Sigmoid colon (tissue), 3 donors: ENCODE measurements at regions not wholly inside any gene's neighbourhood (a gene's known extent, or its start where the extent isn't known, plus 50 kb on each side); places are given as distances from the start of the nearest gene placed in this dataset.
"Not testable (repeated sequence)": the region's sequence is repeated elsewhere in the genome, so short reads cannot be mapped to it uniquely, and the experiment has no call there.

Experiments used
- POLR2A ChIP-seq, 2 donors: fragments of 450-650 bp; IDR thresholded peaks; one replicate each; pipeline ENCODE4 v1.6.1; 2016; ENCODE audit warnings: antibody characterized with exemption in 2 of 2, mild to moderate bottlenecking in 2 of 2, moderate library complexity in 2 of 2
- TF ChIP-seq, protein P1 (sequence below), 4 experiments: fragments of 450-650 bp in 3 of 4; fragments of 200-600 bp in 1 of 4; IDR thresholded peaks; one replicate each; pipeline ENCODE4 v1.5.1; 2016 to 2019; ENCODE audit warnings: antibody characterized with exemption in 4 of 4, mild to moderate bottlenecking in 3 of 4, moderate library complexity in 2 of 4

DNA sequence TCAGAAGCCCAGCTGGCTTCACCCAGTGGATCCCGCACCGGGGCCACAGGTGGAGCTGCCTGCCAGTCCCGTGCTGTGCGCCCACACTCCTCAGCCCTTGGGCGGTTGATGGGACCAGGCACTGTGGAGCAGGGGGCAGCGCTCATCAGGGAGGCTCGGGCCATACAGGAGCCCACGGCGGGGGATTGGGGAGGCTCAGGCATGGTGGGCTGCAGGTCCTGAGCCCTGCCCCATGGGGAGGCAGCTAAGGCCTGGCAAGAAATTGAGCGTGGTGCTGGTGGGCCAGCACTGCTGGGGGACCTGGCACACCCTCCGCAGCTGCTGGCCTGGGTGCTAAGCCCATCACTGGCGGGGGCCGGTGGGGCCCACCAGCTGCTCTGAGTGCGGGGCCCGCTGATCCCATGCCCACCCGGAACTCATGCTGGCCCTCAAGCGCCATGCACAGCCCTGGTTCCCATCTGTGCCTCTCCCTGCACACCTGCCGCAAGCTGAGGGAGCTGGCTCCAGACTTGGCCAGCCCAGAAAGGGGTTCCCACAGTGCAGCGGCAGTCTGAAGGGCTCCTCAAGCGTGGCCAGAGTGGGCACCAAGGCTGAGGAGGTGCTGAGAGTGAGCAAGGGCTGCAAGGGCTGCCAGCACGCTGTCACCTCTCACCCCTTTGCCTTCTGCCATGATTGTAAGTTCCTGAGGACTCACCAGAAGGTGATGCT, 705.1 kb downstream of the STPG2 start:
- TF ChIP-seq, protein P1, sequence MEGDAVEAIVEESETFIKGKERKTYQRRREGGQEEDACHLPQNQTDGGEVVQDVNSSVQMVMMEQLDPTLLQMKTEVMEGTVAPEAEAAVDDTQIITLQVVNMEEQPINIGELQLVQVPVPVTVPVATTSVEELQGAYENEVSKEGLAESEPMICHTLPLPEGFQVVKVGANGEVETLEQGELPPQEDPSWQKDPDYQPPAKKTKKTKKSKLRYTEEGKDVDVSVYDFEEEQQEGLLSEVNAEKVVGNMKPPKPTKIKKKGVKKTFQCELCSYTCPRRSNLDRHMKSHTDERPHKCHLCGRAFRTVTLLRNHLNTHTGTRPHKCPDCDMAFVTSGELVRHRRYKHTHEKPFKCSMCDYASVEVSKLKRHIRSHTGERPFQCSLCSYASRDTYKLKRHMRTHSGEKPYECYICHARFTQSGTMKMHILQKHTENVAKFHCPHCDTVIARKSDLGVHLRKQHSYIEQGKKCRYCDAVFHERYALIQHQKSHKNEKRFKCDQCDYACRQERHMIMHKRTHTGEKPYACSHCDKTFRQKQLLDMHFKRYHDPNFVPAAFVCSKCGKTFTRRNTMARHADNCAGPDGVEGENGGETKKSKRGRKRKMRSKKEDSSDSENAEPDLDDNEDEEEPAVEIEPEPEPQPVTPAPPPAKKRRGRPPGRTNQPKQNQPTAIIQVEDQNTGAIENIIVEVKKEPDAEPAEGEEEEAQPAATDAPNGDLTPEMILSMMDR (IDR thresholded peaks at IDR 0.05): not testable (repeated sequence)
- TF ChIP-seq POLR2A (IDR thresholded peaks at IDR 0.05): not testable (repeated sequence)
